ENCODE measurements at regions not wholly inside any gene's neighbourhood (a gene's known extent, or its start where the extent isn't known, plus 50 kb on each side); places are given as distances from the start of the nearest gene placed in this dataset.

DNA sequence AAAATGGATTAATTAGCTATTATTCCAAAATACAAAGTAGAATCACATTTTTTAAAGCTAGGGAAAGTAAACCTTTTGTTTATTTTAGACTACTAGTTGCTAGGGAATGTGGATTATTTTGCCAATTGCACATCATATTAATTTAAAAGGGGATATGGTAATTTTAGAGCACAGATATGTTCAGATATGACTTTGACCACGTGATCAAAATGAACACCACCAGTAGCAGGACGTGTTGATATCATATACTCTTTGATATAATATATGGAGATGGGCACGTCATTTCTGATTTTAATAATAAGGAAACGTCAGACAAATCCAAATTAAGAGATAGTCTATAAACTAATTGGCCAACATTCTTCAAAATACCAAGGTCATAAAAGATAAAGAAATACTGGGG, 1188.3 kb upstream of the CNTN5 start:
- DNase-seq: no peak

DNA sequence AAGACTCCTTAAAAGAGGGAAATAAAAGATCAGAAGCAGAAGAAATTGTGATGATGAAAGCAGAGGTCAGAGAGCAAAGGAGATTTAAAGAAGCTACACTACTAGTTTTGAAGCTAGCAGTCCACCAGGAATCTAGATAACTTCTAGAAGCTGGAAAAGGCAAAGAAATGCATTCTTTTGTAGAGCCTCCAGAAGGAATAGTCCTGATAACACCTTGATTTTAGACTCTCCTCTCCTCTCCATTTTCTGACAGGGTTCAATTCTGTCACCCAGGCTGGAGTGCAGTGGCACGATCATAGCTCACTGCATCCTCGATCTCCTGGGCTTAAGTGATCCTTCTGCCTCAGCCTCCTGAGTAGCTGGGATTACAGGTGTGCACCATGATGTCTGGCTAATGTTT, 1187.3 kb upstream of the CNTN5 start:
- no peak for DNase-seq

- DNase-seq: no peak
These were observed 1176.7 kb upstream of the CNTN5 start for GRCh38 chr11:97844016-97844415.

DNA sequence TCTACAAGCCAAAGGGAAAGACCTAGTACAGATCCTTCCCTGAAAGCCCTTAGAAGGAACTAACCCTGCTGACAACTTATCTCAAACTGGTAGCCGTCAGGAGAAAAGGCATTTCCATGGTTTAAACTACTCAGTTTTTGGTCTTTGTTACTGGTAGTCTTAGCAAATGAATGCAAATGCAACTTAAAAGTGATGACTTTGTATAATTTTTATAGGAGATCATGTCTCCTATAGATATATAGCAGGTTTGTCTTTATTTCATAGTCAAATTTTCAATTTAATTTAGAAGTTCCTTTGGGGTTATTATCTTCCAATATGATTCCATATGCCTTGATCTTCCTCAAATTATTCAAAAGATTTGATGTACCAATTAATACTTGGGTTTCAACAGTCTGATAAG, 1173.0 kb upstream of the CNTN5 start:
- no peak for DNase-seq

GRCh38 chr11:97850701-97851100, 1170.0 kb upstream of the CNTN5 start:
- DNase-seq: no peak

GRCh38 chr11:97854357-97854756, 1166.4 kb upstream of the CNTN5 start:
- no peak for DNase-seq

DNA sequence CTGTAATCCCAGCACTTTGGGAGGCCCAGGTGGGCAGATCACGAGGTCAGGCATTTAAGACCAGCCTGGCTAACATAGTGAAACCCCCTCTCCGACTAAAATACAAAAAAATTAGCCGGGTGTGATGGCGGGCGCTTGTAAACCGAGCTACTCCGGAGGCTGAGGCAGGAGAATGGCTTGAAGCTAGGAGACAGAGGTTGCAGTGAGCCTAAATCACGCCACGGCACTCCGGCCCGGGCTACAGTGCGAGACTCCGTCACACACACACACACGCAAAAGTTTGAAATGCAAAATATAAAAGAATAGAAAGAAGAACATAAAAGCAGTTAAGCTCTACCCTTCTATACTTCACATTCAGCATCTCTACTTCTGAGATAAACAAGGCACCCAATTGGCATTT, 1165.9 kb upstream of the CNTN5 start:
- DNase-seq: no peak

- no peak for DNase-seq
These were observed 1164.1 kb upstream of the CNTN5 start for GRCh38 chr11:97856666-97857065.

DNA sequence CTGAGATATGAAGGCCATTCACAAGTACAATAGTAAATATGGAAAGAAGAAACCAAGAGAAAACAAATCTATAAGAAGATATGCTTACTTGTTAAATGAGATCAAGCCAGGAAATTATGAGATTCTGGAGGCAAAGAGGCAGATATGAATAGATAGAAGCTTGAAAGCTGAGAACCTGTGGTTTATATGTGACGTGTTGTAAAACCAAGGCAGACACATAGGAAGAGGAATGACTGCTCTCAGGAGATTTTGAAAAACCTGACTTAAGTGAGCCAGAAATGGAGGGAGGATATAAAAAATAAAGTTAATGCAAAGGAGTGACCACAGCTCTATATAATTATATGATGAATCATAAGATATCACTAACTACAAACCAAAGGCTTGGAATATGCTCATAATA, 1160.5 kb upstream of the CNTN5 start:
- DNase-seq: no peak

GRCh38 chr11:97862021-97862420, 1158.7 kb upstream of the CNTN5 start:
- DNase-seq: no peak

- no peak for DNase-seq
These were observed 1155.2 kb upstream of the CNTN5 start for GRCh38 chr11:97865424-97866012.

DNA sequence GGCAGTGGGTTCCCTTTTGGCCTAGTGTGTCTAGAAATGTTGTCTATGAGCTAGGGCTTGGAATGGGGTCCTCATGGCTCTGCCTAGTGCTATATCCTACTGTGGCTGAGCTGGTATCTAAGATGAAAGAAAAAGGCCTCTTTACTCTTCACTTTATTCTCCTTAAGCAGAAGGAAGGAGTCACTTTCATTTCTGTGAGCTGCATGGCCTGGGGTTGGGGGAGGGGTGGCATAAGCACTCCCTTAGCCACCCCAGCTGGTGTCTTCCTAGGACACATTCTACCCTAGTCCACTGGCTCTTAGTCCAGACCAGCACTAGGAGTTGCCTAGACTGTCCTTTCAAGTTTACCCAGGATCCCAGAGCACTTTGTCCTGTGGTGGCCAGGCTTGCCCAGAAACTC, 1148.9 kb upstream of the CNTN5 start:
- DNase-seq: no peak

DNA sequence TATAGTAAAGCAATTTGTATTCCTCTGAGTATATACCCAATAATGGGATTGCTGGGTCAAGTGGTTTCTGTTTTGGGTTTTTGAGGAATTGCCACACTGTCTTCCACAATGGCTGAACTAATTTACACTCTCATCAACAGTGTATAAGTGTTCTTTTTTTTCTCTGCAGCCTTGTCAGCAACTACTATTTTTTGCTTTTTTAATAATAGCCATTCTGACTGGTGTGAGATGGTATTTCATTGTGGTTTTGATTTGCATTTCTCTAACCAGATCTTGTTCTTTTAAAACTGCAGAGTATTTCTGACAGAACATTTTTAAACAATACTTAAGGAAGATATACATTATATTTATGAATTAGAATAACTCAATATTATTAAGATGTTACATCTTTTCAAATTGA, 1140.5 kb upstream of the CNTN5 start:
- no peak for DNase-seq

- no peak for DNase-seq
These were observed 1137.7 kb upstream of the CNTN5 start for GRCh38 chr11:97883086-97883485.

DNA sequence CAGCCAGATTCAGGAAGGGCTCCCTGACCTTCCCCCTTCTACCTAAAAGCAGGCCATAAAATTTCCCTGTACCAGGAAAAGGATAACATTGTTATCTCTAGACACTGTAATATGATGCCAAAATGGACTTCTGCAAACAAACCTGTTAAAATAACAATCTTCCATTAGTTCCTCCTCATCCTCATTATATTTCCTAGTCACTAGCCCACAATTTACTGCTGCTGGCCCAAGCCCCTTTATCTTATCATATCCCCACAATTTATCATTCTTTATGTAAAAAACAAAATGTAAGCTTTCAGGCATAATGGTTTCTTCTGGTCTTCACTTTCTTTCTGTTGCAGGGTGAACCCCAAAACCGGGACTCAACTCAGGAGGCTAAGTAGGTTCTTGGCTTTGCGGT, 1132.1 kb upstream of the CNTN5 start:
- no peak for DNase-seq

DNA sequence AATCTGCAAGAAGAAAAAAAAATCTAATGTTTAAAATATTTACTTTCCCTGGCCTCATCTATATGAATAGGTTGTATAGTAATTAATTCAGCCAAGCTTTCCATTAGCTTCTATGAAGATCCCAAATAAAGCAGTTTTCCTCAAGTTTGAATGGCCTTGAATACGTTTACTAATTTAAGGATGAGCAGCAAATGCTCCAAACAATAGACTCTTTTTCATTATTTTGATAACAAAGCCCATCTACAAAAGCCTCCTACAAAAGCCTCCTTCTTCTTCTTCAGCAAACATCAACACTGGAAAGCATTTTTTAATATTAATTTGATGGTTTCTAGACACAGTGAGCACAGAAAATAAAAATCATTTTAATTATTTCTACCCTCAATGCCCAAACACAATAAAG, 1130.3 kb upstream of the CNTN5 start:
- no peak for DNase-seq

DNA sequence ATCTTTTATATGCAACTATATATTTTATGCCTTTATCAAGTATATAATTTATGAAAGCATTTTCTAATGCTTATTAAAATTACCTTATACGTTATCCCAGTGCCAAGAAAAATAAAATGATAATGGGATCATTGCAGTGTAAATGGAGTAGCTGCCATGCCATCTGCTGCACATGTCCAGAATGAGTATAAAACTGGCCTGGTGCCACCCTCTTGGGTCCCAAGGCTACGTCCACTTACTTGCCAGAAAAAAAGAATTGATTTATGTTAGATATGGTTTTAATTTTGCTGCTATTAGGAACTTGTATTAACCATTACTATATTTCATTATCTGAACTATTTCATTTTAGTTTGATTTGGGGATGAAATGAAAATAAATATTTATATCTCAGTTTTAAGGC, 1127.1 kb upstream of the CNTN5 start:
- DNase-seq: no peak

DNA sequence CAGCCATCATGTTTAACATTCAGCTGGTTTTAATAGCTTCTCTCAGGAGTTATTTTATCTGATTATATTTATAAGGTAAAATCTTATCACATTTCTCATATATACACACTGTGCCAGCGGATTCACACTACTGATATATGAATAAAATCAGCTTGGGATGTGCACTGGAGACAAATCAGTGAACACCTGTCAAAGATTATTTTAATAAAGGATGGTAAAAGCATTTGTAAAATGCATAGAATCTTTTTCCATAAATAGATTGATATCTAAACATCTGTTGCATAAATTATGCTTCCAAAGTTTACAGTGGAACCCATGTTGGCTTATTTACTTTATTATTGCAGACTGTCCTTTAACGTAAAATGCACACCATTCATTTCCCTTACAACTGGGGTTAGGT, 1125.8 kb upstream of the CNTN5 start:
- DNase-seq: no peak

DNA sequence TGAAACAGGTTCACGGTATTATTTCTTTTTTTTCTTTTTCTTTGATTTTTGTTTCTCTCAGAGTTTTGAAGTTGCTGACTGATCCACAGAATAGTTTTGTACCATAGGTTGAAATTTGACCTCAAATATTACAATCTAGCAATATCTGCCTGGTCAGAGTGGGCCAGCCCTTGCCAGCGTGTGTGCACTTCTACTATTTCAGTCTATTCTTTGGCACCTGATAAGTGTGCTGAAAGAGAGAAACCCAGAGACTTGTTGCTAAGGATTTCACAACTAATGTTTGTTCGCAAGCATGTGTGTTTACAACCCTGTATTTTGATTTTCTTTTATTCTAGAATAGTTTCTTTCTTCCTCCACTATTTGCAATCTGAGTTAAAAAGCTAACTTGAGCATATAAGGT, 1125.2 kb upstream of the CNTN5 start:
- DNase-seq: no peak

DNA sequence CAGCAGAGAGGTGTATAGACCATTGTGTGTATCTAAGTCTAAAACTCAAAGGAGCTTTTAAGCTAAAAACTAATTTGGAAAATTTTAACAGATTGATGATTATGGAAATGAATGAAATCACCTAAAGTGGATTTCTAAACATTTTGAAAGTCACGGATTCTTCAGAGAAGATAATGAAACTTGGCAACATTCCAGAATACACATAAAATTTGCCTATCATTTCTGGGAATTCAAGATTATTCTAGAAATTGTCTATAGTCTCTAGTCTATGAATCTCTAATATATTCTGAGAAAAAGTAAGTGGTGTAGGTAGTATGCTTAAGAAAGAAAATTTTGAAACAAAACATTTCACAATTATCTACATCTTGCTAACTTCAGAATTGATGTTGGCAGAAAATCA, 1117.9 kb upstream of the CNTN5 start:
- DNase-seq: no peak

- DNase-seq: no peak
These were observed 1115.6 kb upstream of the CNTN5 start for GRCh38 chr11:97905101-97905500.

- DNase-seq: no peak
These were observed 1115.1 kb upstream of the CNTN5 start for GRCh38 chr11:97905671-97906070.

GRCh38 chr11:97908354-97908753, 1112.4 kb upstream of the CNTN5 start:
- no peak for DNase-seq

DNA sequence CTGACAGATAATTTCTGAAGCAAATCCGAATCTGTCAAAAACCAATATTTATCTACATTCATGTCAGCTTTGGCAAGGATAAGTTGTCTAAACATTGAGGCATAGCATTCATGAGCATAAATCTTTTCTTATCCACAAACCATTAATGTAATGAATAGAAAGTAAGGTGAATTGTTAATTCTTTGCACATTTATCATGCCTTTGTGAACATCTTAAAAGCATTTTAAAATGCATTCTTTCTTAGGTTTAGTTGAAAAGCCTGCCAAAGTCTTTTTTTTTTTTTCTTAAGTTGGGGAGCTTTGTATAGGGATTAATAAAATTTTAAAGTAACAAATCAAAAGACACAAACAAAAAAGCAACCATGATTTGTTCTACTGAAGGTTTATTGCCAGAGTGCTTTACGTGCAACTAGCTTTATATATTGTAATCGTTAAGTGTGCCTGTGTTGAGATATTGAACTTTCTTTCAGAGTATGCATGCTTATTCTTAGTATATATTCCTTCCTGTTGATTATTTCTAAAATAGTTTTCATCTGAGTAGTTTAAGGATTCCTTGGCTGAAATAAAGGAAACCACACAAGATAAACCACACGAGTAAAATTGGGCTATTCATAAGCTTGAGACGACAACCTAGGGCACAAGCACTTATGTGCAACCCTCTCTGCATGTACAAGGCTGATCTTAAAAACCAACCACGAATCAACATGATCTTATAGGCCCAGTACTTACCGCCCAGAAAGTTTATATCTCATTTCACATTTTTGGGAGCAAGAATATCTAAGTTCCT, 1110.9 kb upstream of the CNTN5 start:
- DNase-seq: no peak

- no peak for DNase-seq
These were observed 1108.1 kb upstream of the CNTN5 start for GRCh38 chr11:97912629-97913028.
